ENCODE measurements at regions not wholly inside any gene's neighbourhood (a gene's known extent, or its start where the extent isn't known, plus 50 kb on each side); places are given as distances from the start of the nearest gene placed in this dataset.

- TF ChIP-seq CTCF (IDR thresholded peaks at IDR 0.05; ENCODE audit: low read depth, low read length), result no peak
- Histone ChIP-seq H3K4me3 (ENCODE audit: low read depth, low read length) (no peak overlapping the region), H3K36me3 (no peaks in the 10 kb centered on the region), H3K4me1 (no peaks in the 10 kb centered on the region), H3K27me3 (no peaks in the 10 kb centered on the region), H3K9me3 (no peaks in the 10 kb centered on the region)
- DNase-seq, result no peak
These were observed 173.5 kb downstream of the INHBB start for GRCh38 chr2:120519469-120519868.

DNA sequence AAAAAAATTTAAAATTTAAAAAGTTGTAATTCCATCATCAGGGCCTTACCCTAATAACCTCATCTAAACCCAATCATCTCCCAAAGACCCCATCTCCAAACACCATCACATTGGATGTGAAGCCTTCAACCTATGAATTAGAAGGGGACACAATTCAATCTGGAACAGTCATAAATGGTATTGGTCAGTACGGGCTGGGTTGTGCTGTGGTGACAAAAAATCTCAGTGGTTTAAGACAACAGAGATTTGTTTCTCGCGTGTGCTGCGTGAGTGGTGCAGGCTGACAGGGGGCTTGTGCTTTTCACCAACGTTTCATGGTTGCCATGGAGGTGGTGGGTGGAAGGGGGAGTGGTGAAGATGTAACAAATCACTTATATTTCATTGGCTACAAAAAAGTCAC lies 174.5 kb downstream of the INHBB start:
- H3K9me3 ChIP-seq, result no peaks in the 10 kb centered on the region
- no peaks in the 10 kb centered on the region for H3K4me1 ChIP-seq
- no peak overlapping the region for H3K4me3 ChIP-seq (ENCODE audit: low read depth, low read length)
- DNase-seq, result no peak
- no peaks in the 10 kb centered on the region for H3K36me3 ChIP-seq
- TF ChIP-seq CTCF (IDR thresholded peaks at IDR 0.05; ENCODE audit: low read depth, low read length), result no peak
- H3K27me3 ChIP-seq, result no peaks in the 10 kb centered on the region

DNA sequence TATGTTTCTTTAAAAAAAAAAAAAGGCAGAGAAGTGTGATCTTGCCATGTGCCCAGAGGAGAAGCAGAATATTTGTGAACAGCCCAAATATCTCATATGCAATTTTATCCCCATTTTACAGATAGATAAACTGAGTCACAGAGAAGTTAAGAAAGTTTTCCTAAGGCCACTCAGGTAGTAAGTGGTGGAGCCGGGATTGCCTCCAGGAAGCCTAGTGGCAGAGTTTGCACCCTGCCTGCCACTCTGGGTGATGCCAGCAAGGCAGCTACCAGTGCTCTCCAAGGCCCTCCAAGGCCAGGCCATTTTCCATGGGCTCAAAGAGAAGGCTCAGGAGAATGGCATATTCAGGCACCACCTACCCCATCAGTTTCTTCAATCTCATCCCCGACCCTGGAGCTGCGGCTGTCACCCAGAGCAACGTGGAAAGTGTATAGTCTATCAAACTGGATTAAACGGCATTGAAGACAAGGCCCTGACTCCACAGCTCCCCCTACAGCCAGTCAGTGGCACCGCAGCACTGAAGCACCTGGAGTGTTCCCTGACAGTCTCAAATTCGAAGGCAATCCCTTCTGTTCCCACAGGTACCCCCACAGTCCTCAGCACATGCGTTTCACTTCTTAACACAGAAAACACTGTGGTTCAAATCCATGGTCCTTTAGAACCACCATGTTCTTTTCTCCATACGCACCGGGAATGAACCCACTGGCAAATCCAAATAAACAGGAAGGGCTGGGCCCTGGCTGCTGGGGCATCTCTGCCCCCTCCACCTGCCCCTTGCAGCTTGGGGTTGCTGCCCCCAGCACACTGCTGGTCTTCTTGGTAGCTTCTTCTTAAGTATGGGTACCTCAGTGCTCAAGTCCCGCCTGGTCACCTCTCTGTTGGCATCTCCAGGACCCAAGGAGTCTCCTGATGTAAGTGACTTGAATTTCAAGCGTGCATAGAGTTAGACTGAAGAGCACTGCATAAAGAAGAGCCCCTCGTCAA lies 175.3 kb downstream of the INHBB start:
- Histone ChIP-seq H3K36me3 (no peaks in the 10 kb centered on the region), H3K27me3 (no peaks in the 10 kb centered on the region), H3K4me3 (ENCODE audit: low read depth, low read length) (no peak overlapping the region), H3K9me3 (no peaks in the 10 kb centered on the region), H3K4me1 (no peaks in the 10 kb centered on the region)
- peak; percentile 71 for TF ChIP-seq CTCF (IDR thresholded peaks at IDR 0.05; ENCODE audit: low read depth, low read length)
- peak; percentile 30 for DNase-seq

- no peaks in the 10 kb centered on the region for H3K36me3 ChIP-seq
- H3K4me3 ChIP-seq (ENCODE audit: low read depth, low read length), result no peak overlapping the region
- no peak for TF ChIP-seq CTCF (IDR thresholded peaks at IDR 0.05; ENCODE audit: low read depth, low read length)
These were observed 176.3 kb downstream of the INHBB start for GRCh38 chr2:120522151-120522751.

DNA sequence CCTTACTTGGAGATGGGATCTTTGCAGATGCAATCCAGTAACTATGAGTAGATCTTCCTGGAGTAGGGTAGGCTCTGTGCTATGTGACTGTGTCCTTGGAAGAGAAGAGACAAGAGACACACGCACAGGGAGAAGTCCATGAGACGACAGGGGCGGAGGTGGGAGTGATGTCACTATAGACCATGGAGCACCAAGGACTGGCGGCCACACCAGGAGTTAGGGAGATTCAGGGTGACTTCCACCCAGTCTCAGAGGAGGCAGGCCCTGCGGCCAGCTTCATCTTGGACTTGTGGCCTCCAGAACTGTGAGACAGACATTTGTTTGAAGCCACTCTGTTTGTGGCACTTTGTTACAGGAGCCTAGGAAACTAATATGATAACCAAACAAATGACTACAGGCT lies 177.8 kb downstream of the INHBB start:
- no peaks in the 10 kb centered on the region for H3K27me3 ChIP-seq
- no peak for DNase-seq
- TF ChIP-seq CTCF (IDR thresholded peaks at IDR 0.05; ENCODE audit: low read depth, low read length), result no peak
- no peak overlapping the region for H3K4me3 ChIP-seq (ENCODE audit: low read depth, low read length)
- H3K4me1 ChIP-seq, result no peaks in the 10 kb centered on the region
- no peaks in the 10 kb centered on the region for H3K36me3 ChIP-seq
- H3K9me3 ChIP-seq, result no peaks in the 10 kb centered on the region

More at GRCh38 chr2:120522151-120522751, 176.3 kb downstream of the INHBB start:
- Histone ChIP-seq H3K4me1 (no peaks in the 10 kb centered on the region), H3K27me3 (no peaks in the 10 kb centered on the region), H3K9me3 (no peaks in the 10 kb centered on the region)
- DNase-seq, result no peak

DNA sequence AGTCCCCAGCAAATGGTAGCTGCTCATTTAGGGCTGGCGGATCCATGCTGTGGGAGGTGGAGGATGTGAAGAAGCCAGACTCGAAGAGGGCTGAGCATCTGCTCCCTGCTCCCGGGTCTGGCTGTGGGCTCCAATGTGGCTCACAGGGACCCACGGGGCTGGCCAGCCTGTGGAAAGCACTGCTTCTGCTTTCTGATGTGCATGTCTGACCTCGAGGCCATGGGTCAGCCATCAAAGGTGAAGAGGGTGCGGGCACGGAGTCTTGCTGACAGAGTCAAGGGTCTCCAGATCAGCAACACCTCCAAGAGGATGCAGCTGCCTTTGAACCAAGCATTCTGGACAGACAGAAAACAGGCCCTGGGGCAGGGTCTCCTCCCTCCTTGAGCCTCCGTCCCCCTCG lies 178.2 kb downstream of the INHBB start:
- TF ChIP-seq CTCF (IDR thresholded peaks at IDR 0.05; ENCODE audit: low read depth, low read length), result no peak
- no peaks in the 10 kb centered on the region for H3K4me1 ChIP-seq
- no peaks in the 10 kb centered on the region for H3K9me3 ChIP-seq
- H3K4me3 ChIP-seq (ENCODE audit: low read depth, low read length), result no peak overlapping the region
- DNase-seq, result no peak
- no peaks in the 10 kb centered on the region for H3K27me3 ChIP-seq
- H3K36me3 ChIP-seq, result no peaks in the 10 kb centered on the region
